Suprapubic skin (tissue), 4 donors: ENCODE measurements at regions not wholly inside any gene's neighbourhood (a gene's known extent, or its start where the extent isn't known, plus 50 kb on each side); places are given as distances from the start of the nearest gene placed in this dataset.

Source experiments
- DNase-seq, 2 donors: peaks; one replicate each; pipeline ENCODE4 v3.0.0-alpha.2; 2019; ENCODE audit warnings: low spot score in 2 of 2
- H3K27ac ChIP-seq: fragments of 200-600 bp; sonication (generic); one replicate; pipeline ENCODE4 v1.5.1; 2019
- H3K27me3 ChIP-seq: fragments of 200-600 bp; sonication (generic); one replicate; pipeline ENCODE4 v1.5.1; 2019
- H3K36me3 ChIP-seq: fragments of 200-600 bp; sonication (generic); one replicate; pipeline ENCODE4 v1.5.1; 2019
- H3K4me1 ChIP-seq: fragments of 200-600 bp; sonication (generic); one replicate; pipeline ENCODE4 v1.5.1; 2019
- H3K4me3 ChIP-seq: fragments of 200-600 bp; sonication (generic); one replicate; pipeline ENCODE4 v1.5.1; 2019; ENCODE audit warnings: mild to moderate bottlenecking
- H3K9me3 ChIP-seq: fragments of 200-600 bp; sonication (generic); one replicate; pipeline ENCODE4 v1.5.1; 2019
- EP300 ChIP-seq: sonication (generic); formaldehyde crosslinking; IDR thresholded peaks from one replicate; pipeline ENCODE4 v1.6.1; 2017; ENCODE audit warnings: antibody characterized with exemption
- POLR2A ChIP-seq, 2 donors: fragments of 450-650 bp; IDR thresholded peaks; one replicate each; pipeline ENCODE4 v1.6.1; 2017; ENCODE audit warnings: antibody characterized with exemption in 2 of 2, mild to moderate bottlenecking in 2 of 2, moderate library complexity in 2 of 2
- POLR2AphosphoS5 ChIP-seq, 3 donors: sonication (generic); formaldehyde crosslinking; IDR thresholded peaks; one replicate each; pipeline ENCODE4 v1.6.1; 2017; ENCODE audit warnings: antibody characterized with exemption in 3 of 3
- WGBS: methylation state at CpG from one replicate; pipeline ENCODE4 v1.1.5; 2018; 5-methylcytosine and 5-hydroxymethylcytosine counted together
- TF ChIP-seq, protein P1 (sequence below), 2 donors: fragments of 200-600 bp in 1 of 2; fragments of 450-650 bp in 1 of 2; sonication (generic) in 1 of 2; IDR thresholded peaks; one replicate each; pipeline ENCODE4 v1.5.1; 2016 to 2019; ENCODE audit warnings: antibody characterized with exemption in 2 of 2, mild to moderate bottlenecking in 1 of 2, moderate library complexity in 1 of 2

DNA sequence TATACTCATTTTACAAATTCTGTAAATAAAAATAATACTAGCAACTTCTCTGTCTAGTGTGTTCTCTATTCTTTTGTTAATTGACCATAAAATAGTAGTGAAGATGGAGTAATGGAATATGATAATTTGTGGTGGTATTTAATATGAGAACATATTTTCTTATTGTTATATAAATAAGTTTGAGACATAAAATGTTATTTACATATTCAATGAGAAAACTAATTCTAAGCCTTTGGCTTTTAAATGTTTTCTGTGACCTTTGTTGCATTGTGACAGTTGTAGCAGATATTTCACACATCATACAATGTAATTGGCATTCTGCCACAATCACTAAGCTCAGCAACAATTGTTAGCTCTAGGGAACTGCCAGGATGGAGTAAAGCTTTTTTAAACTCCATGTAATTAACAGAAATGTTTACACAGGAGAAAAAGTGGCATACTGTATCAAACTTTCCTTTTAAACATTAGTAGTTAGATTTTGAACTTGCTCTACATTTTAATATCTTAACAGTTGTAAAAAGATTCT is 562.1 kb upstream of the PCDH9 start:
- no peaks in the 10 kb centered on the region for H3K9me3 ChIP-seq
- no peaks in the 10 kb centered on the region for H3K4me1 ChIP-seq
- H3K27me3 ChIP-seq, result no peaks in the 10 kb centered on the region
- TF ChIP-seq, protein P1, sequence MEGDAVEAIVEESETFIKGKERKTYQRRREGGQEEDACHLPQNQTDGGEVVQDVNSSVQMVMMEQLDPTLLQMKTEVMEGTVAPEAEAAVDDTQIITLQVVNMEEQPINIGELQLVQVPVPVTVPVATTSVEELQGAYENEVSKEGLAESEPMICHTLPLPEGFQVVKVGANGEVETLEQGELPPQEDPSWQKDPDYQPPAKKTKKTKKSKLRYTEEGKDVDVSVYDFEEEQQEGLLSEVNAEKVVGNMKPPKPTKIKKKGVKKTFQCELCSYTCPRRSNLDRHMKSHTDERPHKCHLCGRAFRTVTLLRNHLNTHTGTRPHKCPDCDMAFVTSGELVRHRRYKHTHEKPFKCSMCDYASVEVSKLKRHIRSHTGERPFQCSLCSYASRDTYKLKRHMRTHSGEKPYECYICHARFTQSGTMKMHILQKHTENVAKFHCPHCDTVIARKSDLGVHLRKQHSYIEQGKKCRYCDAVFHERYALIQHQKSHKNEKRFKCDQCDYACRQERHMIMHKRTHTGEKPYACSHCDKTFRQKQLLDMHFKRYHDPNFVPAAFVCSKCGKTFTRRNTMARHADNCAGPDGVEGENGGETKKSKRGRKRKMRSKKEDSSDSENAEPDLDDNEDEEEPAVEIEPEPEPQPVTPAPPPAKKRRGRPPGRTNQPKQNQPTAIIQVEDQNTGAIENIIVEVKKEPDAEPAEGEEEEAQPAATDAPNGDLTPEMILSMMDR (IDR thresholded peaks at IDR 0.05), result no peak
- TF ChIP-seq POLR2A (IDR thresholded peaks at IDR 0.05) (no peak), EP300 (no peak), POLR2AphosphoS5 (IDR thresholded peaks at IDR 0.05) (no peak)
- H3K4me3 ChIP-seq, result no peak overlapping the region
- no peaks in the 10 kb centered on the region for H3K36me3 ChIP-seq
- no peak overlapping the region for H3K27ac ChIP-seq
- no peak for DNase-seq

DNA sequence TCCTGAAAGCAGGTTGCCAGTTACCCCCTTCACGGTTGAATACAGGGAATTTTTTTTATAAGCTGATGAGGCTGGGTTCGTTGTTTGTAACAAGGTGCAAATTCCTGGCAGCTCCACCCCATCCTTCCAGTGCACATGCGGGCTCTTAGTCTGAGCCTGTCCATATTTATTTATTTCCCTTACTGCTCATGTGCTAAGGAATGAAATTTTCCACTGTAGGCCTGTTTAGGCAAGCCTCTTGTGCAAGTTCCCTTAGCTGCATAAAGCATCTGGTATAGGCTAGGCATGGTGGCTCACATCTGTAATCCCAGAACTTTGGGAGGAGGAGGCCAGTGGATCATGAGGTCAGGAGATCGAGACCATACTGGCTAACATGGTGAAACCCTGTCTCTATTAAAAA is 560.9 kb upstream of the PCDH9 start:
- no peak for DNase-seq
- H3K4me3 ChIP-seq, result no peak overlapping the region
- H3K9me3 ChIP-seq, result no peaks in the 10 kb centered on the region
- no peaks in the 10 kb centered on the region for H3K27me3 ChIP-seq
- no peaks in the 10 kb centered on the region for H3K36me3 ChIP-seq
- TF ChIP-seq POLR2AphosphoS5 (IDR thresholded peaks at IDR 0.05) (no peak), EP300 (no peak), POLR2A (IDR thresholded peaks at IDR 0.05) (no peak)
- TF ChIP-seq, protein P1 (IDR thresholded peaks at IDR 0.05), result no peak
- WGBS, result 47% methylated on average over 4 of the region's 4 CpGs
- no peak overlapping the region for H3K27ac ChIP-seq
- no peaks in the 10 kb centered on the region for H3K4me1 ChIP-seq

DNA sequence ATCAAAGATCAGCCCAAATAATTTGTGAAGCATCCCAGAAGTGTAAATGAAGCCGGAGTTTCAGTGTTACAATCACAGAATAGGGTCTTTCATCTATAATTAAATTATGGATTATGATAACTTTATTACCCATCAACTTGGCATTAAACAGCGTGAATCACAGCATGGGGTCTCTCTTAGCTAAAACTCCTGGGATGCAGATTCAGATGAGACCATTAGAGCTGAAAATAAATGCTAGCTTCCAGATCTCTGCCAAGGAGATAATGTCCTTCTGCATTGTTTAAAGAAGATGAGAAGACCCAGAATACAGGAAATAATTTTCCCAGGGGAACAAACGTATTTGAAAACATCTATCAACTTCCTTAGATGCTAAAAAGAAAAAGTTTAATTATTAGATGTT is 546.0 kb upstream of the PCDH9 start:
- no peak for TF ChIP-seq POLR2AphosphoS5 (IDR thresholded peaks at IDR 0.05)
- TF ChIP-seq, protein P1 (IDR thresholded peaks at IDR 0.05), result no peak
- TF ChIP-seq POLR2A (IDR thresholded peaks at IDR 0.05), result no peak
- no peak for TF ChIP-seq EP300
- no peak for DNase-seq
- Histone ChIP-seq H3K27me3 (no peaks in the 10 kb centered on the region), H3K36me3 (no peaks in the 10 kb centered on the region), H3K4me3 (no peak overlapping the region), H3K4me1 (no peaks in the 10 kb centered on the region), H3K9me3 (no peaks in the 10 kb centered on the region), H3K27ac (no peak overlapping the region)
- WGBS, result 56% methylated on average over 3 of the region's 3 CpGs

DNA sequence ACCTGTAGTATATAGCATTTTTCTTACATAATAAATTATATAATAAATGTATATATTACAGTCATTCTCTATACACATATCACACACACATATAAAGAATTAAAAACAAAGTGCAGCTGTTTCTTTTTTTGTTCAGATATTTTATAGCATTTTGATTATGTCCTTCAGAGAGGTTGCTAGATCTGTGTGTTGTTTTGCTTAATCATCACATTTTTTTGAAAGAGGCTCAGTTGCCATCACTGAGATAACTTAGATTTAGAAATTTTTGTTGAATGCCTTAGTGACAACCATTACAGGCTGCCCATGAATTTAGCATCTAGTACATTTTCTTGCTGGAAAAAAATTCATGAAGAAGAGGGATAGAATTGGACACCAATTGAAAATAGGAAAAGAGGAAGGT is 545.2 kb upstream of the PCDH9 start:
- Histone ChIP-seq H3K27ac (no peak overlapping the region), H3K36me3 (no peaks in the 10 kb centered on the region), H3K4me3 (no peak overlapping the region), H3K4me1 (no peaks in the 10 kb centered on the region), H3K9me3 (no peaks in the 10 kb centered on the region), H3K27me3 (no peaks in the 10 kb centered on the region)
- no peak for DNase-seq
- no peak for TF ChIP-seq POLR2A (IDR thresholded peaks at IDR 0.05)
- TF ChIP-seq POLR2AphosphoS5 (IDR thresholded peaks at IDR 0.05), result no peak
- TF ChIP-seq EP300, result no peak
- TF ChIP-seq, protein P1 (IDR thresholded peaks at IDR 0.05), result no peak

DNA sequence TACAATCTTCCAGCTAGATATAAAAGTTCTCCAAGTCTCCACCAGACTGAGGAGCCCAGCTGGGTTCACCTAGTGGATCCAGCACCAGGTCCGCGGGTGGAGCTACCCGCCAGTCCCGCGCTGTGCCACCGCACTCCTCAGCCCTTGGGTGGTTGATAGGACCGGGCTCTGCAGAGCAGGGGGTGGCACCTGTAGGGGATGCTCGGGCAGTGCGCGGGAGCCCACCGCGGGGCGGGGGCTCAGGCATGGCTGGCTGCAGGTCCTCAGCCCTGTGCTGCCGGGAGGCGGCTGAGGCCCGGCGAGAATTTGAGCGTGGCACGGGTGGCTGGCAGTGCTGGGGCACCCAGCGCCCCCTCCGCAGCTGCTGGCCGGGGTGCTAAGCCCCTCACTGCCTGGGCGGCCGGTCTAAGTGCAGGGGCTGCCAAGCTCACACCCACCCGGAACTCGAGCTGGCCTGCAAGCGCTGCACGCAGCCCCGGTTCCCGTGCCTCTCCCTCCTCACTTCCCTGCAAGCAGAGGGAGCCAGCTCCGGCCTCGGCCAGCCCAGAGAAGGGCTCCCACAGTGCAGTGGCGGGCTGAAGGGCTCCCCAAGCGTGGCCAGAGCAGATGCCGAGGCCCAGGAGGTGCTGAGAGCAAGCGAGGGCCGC is 542.8 kb upstream of the PCDH9 start:
- DNase-seq, result no peak
- H3K4me3 ChIP-seq, result no peak overlapping the region
- 94% methylated on average over 12 of the region's 37 CpGs for WGBS
- no peak for TF ChIP-seq POLR2A (IDR thresholded peaks at IDR 0.05)
- TF ChIP-seq, protein P1 (IDR thresholded peaks at IDR 0.05), result no peak
- TF ChIP-seq EP300, result no peak
- no peak for TF ChIP-seq POLR2AphosphoS5 (IDR thresholded peaks at IDR 0.05)
- H3K9me3 ChIP-seq, result no peaks in the 10 kb centered on the region
- no peaks in the 10 kb centered on the region for H3K4me1 ChIP-seq
- H3K27ac ChIP-seq, result no peak overlapping the region
- H3K27me3 ChIP-seq, result no peaks in the 10 kb centered on the region
- no peaks in the 10 kb centered on the region for H3K36me3 ChIP-seq
